H4 (cell line): ENCODE measurements at regions not wholly inside any gene's neighbourhood (a gene's known extent, or its start where the extent isn't known, plus 50 kb on each side); places are given as distances from the start of the nearest gene placed in this dataset.
"Not testable (repeated sequence)": the region's sequence is repeated elsewhere in the genome, so short reads cannot be mapped to it uniquely, and the experiment has no call there.

ENCODE experiments used
- DNase-seq: peaks from one replicate; pipeline ENCODE4 v3.0.0-alpha.2; 2015; ENCODE audit warnings: low spot score

DNA sequence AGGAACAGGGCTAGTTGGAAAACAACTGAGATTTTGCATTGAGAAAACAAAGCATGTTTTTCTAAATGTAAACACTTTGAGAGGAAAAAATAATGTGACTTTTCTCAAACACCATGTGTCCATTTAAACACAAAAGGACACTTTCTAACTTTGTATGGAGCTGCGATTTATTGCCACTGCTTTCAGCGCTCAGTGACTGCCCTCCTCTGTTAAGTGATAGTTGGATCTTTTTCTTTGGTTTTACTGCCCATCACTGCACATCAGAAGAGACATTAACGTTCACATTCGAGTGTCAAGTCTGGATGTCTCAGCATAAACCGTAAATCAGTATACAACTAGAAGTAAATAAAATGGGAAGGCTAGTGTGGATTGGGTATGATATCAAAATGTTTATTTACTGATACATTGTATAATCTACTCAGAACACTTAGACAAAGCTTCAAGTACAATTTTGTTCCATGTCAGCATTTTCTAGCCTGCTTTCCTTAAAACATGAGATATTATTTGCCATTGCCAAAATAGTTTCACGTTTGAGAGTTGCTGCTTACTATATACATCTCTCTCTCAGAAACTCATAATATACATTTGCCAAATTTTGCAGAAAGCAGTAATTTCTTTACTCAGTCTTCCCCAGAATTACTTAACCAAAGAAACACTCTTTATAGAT, 237.6 kb downstream of the IKZF2 start:
- DNase-seq: no peak

DNA sequence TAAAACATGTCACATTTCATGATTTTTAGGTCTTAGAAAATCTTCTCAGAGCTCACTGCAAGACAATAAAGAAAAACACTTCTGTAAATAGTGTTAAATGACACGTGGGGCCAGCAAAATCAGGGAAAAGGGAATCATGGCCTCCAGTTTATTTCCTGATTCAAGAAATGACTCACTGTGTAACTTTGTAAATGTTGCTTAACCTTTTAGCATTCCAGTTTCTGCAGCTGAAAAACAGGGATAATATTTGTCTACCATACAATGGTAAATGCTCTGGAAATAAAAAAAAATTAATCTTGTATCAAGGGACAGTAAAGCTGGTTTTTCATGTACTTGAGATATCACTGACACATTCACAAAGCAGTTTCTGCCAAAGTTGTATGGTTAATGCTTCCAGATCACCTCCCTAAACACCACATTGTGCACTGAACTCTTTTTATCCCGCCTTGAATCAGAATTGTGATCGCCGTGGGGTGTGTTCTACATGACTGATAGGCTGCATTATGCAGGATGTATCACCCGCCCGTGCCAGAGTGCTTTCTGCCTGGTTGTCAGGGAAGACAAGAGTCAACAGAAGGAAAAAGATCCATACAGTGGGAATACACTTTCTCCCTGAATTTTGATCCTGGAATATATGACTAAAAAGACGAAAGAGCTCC, 238.8 kb downstream of the IKZF2 start:
- peak; percentile 57 for DNase-seq

DNA sequence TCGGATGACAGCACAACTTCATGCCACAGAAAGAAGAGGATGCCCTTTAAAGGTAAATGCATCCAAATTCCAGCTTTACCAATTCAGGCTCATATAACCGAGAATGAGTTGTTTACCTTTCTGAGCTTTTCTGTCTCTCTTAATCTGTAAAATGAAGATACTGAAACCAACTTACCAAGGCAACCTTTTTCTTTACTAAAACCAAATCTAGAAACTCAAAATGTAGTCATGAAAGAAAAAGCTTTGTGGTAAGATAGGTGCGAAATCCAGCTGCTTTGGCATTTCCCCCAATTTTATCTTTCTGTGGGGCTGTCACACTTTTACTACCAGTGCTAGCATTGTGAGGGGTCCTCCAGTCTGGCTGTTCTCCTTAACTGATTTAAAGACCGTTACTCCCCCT, 240.4 kb downstream of the IKZF2 start:
- DNase-seq: no peak

DNA sequence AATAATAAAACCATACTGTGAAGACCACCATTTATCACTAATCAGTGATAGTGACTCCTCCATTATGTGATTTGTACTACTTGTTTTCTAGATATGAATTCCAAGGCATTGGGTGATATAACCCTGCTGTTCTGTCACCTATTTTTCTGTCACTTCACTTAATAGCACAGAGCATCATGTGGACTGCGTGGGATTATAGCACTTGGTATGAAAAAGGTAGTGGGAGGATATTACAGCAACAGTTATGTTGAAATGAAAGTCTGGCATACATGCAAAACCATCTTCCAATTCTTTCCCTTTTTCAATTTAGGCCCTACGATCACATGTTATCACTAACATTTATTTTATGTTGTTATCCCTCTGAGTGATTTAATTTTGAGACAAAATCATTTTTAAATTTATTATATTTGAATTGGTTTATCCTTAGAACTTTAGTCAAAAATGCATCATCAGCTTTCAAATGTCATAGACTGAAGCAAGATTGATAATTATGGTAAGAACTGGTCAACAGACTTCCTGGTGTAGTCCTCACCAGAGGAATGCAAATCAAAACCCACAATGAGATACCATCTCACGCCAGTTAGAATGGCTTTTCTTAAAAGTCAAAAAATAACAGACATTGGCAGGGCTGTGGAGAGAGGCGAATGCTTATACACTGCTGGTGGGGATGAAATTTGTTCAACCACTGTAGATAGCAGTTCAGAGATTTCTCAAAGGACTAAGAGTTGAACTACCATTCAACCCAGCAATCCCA, 242.6 kb downstream of the IKZF2 start:
- DNase-seq: no peak

DNA sequence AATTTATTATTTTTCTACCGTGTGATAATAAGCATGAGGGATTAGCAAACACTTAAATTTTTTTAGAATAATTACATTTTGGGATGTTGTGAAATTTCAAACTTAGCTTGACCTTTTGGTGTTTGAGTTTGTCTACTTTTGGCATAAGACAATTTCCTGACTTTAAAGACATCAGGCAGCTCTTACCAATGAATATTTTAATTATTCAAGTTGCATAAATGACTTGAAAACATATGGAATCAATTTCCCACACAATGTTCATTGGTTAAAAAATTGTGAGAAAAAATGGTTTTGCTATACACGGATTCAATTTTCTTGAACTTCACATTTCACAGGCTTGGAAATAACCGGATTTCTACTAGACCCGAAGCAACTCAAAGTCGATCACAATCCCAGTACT, 243.4 kb downstream of the IKZF2 start:
- DNase-seq: no peak

DNA sequence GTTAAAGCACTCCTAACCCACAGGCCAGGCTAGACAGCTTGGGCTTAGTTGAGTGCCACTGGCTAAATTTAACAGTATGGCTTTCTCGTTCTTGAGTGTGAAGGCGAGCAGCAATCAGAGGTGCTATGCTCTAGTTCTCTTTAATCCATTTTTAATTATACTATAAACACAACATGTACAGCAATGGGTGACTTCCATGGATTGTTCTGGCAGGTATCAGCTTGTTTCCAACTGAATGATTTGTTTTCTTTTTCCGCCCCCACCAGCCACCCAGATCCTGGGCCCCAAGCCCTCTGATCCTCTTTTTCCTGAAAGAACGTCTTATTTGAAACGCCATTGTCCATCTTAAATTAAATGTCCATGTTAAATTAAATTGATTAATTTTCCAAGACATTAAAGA, 244.8 kb downstream of the IKZF2 start:
- DNase-seq: no peak

DNA sequence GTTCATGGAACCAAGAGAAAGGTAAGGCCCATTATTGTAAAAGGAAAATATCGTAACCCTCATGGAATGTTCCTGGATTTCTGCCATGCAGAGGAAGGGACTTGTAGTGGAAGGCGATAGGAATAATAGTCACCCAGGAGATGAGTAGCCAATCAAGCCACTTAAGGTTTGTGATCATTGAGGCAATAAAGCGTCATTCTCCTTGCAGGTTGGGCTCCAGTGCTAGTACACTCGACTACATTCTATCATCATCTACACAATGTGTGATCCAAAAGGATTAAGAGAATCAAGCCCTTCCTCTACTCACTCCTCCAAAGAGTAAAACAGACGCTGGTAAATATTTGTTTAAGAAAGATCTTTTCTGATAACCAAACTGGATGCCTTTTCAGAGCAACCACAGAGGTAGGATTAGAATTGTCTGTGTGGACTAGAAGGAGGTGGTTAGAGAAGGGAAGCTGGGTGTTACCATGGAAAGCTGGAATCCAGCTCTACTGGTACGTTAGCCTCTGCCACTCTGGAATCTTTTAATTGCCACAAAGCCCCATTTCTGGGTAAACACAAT, 245.7 kb downstream of the IKZF2 start:
- peak; percentile 75 for DNase-seq

DNA sequence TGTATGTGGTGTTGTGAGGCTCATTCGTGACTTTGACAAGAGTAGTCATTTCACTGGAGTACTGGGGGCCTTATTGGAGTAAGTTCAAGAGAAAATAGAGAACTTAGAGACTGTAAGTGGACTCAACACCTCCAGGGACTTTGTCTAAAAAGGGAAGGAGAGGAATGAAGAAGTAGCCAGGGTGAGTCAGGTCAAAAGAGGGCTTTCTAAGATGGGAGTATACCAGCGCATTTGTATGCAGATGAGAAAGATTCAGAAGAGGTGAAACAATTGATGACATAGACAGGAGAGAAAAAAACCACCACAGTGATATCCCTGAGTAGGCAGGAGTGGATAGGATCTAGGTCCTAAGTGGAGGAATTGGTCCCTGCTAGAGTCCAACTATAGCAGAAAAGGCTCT, 246.8 kb downstream of the IKZF2 start:
- DNase-seq: no peak

DNA sequence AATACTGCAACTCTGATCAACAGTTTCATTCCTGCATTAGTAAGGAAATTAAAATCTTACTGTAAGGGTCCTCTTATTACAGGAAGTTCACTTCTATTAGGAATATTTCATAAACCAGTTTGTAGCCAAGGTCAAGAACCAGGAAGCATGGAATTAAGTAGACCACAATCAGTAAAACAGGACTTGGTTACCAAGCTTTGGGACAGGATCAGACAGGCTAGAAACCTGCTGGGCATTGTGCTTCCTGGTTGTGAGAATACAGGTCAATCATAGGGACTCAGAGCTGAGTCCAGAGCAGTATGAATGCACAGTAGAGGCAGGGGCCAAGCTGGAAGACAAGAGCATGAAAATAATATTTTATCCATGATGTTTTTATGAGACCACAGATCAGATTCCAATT, 248.0 kb downstream of the IKZF2 start:
- no peak for DNase-seq

DNA sequence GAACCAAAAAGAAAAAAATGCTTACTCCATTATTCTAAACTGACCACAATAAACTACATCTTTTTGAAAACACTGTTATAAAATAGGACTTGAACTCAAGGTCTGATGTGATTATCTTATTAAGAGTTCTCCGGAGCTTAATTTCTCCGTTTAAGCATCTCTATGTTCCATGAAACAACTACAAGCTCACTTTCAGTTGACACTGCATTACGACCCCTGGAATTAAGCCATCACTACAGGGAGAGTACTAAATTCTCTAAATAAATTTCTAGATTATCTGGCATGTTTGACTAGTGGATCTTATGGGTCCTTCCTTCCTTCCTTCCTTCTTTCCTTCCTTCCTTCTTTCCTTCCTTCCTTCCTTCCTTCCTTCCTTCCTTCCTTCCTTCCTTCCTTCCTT, 249.0 kb downstream of the IKZF2 start:
- no peak for DNase-seq

DNA sequence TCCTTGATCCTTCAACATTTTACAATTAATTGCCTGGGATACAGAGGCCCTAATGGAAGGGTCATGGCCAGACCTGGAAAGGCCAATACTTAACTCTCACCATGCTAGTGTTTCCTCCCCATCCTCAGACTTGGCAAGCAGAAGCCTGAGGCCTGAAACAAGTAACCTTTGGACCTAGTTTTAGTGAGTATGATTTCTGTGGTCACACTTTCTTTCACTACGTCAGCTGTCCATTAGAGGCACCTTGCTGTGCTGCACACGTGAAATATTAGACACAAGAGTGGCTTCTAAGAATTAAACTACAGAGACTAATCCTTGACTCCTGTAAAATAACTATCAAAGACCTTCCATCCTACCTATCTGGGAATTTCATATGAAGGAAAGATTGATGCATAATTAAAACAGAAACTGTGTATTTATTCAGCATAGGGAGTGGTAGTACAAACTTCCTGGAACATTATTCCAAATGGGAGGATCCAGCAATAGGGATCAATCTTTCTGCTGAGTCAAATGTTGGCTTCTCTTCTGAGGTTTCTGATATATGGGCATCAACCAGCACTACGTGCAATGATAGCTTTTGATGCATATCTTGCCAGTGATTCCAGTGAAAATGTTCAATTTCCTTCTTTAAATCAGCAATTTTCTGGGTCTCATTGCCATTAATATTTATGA, 249.7 kb downstream of the IKZF2 start:
- no peak for DNase-seq

DNA sequence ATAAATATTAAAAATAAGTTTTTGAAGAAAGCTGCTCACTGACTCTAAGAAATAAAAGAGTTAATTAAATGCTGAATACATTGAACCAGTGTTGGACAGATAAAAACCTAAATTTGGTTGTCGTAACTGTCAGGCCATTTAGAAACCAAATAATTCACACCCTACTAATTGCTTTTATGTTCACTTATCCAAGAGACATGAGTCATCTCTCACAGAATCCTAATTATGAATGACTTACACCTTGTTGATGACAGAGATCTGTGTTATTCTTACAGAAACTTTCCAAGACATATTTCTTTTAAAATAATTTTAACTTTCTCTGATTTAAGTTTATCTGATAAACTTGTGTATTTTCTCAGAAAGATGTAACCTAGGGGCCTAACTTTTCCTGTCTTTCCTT, 250.7 kb downstream of the IKZF2 start:
- DNase-seq: no peak

DNA sequence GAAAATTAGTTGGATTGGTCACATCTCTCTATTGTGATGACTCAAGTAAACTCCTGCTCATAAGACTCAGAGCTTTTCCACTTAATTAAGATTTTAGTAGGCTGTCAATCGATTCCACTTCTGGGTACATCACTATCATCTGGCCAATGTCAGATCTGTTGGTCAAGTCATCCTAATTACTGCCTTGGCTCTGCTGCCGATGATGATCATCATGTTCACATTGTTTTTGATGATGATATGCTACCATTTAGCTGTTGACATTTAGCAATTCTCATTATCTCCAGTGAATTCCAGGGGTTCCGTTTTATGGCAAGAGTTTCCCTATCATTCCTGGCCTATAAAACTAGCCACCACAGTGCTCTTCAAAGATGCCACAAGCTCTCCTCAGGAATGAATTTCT, 253.4 kb downstream of the IKZF2 start:
- no peak for DNase-seq

DNA sequence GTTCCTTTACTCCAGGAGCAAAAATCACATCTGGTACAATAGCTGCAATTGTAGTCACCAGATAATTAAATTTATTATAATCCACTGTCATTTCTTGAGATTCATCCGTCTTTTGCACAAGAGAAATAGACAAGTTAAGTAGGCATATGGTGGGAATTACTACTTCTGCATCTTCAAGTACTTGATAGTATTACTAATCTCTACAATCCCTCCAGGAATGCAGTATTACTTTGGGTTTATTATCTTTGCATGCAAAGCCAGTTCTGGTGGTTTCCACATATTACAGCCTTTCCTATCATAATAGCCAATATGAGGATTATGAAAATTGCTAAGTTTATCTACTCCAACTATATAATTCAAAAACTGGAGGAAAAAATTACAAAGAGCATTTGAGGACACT, 254.1 kb downstream of the IKZF2 start:
- DNase-seq: no peak

DNA sequence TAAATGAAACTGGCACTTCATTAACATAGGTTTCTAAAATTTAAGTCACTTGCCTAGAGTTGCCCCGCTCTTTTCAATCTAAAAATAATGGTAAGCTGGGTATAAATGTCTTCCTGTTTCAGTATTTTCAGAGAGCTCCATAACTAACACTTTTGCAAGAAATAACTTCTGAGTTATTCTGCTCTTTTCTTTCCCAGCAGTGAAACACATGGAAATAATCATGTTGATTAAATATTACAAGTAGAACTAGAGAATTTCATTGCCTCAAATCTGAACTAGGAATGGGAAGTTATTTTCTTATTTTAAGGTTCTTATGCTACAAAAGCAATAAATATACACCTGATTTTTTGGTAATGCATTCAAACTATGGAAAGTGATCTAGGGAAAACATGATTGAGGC, 257.4 kb downstream of the IKZF2 start:
- DNase-seq: no peak

DNA sequence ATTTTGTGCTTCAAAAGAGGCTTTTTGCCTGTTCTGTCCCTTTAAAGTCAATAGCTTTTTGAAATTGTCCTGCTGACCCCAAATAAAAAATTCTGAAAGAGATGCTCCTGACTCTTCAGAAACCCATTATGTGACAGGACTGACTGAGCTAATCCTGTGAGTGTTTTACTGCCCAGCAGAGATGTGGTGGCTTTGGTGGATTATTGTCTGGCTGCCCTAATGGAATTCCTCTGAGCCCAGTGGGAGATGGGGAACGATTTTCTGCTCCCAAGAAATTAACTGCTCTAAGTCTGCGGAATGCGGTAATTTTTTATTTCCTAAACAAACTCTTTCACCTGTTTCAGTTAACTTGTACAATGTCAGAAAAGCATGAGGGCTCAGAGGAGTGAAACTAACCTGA, 258.2 kb downstream of the IKZF2 start:
- DNase-seq: no peak

DNA sequence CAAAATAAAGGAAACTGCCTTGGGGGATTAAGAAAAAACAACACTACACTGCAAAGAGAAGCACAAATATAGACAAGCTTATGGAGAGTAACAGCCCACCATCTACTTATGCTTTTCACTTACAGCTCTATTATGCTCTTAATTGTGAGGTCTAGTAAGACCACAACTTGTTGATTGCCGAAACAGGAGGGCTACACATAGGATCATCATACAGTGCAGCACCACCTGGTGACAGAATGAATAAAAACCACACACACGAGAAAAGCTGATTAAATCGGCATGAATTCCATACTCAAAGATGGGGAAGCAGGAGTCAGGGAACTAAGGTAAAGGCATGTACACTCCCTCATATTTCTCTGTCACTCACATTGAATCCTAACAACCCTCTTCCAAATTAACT, 259.2 kb downstream of the IKZF2 start:
- DNase-seq: peak; percentile 44

DNA sequence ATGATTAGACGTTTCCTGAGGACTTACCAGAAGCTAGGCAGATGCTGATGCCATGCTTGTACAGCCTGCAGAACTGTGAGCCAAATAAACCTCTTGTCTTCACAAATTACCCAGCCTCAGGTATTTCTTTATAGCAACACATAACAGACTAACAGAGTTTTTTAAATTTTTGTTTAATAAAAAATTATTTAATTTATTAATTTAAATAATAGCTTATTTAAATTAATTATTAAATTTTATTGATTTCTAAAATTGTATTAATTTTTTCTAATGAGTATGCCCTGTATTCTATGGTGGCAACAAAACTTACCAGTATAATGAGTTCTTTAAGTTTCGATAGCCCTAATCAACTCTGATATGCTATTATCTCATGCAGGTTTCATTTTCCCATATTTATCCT, 259.8 kb downstream of the IKZF2 start:
- no peak for DNase-seq

DNA sequence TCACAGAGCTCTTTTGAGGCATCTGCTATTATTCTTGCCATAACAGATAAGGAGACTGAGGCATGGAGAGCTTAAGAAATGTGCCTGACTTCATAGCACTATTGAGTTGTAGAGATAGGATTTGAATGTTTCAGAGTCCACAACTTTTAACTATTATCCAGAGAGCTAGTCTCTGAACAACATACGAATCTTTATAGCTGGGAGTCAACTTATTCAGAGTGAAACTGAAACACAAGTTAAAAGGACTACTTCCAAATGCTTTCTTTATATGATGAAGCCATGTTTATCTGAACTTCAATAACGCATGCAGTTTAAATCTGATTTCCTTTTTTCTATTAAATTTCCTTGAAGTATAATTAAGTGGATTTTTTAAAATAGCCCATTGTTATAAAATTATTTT, 268.8 kb downstream of the IKZF2 start:
- DNase-seq: no peak

DNA sequence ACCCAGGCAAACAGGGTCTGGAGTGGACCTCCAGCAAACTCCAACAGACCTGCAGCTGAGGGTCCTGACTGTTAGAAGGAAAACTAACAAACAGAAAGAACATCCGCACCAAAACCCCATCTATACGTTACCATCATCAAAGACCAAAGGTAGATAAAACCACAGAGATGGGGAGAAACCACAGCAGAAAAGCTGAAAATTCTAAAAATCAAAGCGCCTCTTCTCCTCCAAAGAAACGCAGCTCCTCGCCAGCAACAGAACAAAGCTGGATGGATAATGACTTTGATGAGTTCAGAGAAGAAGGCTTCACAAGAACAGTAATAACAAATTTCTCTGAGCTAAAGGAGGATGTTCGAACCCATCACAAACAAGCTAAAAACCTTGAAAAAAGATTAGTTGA, 274.9 kb downstream of the IKZF2 start:
- DNase-seq: not testable (repeated sequence)

DNA sequence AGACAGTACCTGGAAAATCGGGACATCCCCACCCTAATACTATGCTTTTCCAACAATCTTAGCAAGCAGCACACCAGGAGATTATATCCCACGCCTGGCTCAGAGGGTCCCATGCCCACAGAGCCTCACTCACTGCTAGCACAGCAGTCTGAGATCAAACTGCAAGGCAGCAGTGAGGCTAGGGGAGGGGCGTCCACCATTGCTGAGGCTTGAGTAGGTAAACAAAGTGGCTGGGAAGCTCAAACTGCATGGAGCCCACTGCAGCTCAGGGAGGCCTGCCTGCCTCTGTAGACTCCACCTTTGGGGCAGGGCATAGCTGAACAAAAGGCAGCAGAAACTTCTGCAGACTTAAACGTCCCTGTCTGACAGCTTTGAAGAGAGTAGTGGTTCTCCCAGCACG, 275.5 kb downstream of the IKZF2 start:
- DNase-seq: not testable (repeated sequence)

DNA sequence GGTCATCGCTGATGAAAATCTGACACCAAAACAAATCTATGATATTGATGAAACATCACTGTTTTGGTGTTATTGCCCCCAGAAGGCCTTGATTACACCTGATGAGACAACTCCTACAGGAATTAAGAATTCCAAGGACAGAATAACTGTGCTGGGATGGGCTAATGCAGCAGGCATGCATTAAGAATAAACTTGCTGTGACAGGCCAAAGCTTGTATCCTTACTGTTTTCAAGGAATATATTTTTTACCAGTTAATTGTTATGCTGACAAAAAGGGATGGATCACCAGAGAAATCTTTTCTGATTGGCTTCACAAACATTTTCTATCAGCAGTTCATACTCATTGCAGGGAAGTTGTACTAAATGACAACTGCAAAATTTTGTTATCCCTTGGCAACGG, 278.2 kb downstream of the IKZF2 start:
- no peak for DNase-seq
